Epidermal melanocyte (primary cell): ENCODE measurements at regions not wholly inside any gene's neighbourhood (a gene's known extent, or its start where the extent isn't known, plus 50 kb on each side); places are given as distances from the start of the nearest gene placed in this dataset.
"Not testable (repeated sequence)": the region's sequence is repeated elsewhere in the genome, so short reads cannot be mapped to it uniquely, and the experiment has no call there.

Experiments used
- DNase-seq: peaks from one replicate; pipeline ENCODE4 v3.0.0; 2011; ENCODE audit warnings: low spot score; ENCODE audit not compliant: insufficient read length

DNA sequence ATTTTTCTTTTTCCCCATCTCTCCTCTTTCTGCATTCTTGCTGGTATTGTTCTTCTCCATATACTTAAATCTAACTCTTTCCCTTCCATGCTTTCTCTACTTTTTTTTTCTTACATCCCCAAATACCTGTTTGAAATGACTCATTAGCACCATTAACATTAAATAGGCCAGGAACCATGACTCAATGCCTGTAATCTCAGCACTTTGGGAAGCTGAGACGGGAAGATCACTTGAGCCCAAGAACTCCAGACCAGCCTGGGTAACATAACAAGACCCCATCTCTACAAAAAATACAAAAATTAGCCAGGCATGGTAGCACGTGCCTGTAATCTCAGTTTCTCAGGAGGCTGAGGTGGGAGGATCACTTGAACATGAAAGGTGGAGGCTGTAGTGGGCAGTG, 1026.8 kb downstream of the GATA3 start:
- no peak for DNase-seq

DNA sequence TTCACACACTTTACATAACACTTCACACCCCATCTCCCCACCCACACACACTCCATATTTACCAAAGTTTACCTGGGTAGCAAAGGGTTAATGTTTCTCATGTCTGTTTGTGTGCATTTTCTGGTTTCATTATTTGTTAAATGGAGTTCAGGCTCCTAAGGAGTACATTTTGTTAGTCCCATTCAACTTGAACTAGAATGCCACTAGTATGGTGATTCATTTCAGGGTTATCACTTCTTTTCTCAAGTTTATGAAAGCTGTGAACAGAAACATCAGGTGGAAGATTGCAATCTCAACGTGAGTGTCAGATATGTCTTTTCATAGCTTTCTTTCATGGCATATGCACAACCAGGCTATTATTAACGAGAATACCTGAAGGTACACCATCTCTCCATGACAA, 1027.5 kb downstream of the GATA3 start:
- DNase-seq = no peak

- no peak for DNase-seq
Measured at GRCh38 chr10:9091530-9092093, 1037.1 kb downstream of the GATA3 start.

GRCh38 chr10:9096288-9096687, 1041.8 kb downstream of the GATA3 start:
- DNase-seq = no peak

DNA sequence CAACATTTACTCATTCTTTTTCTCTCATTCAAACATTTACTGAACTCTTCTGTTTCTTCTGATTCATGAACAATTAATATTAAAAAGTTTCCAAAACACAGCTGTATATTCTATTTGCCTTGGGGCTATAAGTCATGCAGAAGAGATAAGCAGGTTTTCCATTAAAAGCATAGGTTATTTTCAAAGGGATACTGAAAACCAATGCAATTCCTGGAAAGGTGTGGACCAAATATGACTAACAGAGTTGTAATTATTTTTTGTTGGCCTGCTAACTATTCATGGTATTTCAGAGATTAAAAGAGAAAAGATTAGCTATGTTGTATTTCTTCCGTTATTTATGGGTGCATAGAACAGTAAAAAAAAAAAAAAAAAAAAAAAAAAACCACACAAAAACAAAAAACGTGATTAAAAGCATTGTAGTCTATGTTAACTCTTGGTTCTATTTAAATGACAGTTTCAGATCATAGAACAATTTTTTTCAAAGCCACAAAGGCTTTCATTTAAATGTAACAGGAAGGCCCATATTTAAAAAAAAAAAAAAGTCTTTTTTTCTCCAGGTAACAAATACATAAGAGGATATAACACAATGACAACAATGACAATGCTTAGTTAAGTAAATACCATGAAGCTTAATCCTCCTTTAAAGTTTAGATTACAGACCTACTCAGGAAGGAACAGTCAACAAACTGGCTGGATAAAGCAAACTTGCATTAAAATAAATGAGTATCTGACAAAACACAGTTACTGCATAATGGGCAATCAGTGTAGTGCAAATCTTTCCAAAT, 1042.9 kb downstream of the GATA3 start:
- DNase-seq = no peak

GRCh38 chr10:9097991-9098306, 1043.5 kb downstream of the GATA3 start:
- DNase-seq = no peak

- no peak for DNase-seq
Measured at GRCh38 chr10:9102026-9102425, 1047.5 kb downstream of the GATA3 start.

- no peak for DNase-seq
Measured at GRCh38 chr10:9103301-9103700, 1048.8 kb downstream of the GATA3 start.

DNA sequence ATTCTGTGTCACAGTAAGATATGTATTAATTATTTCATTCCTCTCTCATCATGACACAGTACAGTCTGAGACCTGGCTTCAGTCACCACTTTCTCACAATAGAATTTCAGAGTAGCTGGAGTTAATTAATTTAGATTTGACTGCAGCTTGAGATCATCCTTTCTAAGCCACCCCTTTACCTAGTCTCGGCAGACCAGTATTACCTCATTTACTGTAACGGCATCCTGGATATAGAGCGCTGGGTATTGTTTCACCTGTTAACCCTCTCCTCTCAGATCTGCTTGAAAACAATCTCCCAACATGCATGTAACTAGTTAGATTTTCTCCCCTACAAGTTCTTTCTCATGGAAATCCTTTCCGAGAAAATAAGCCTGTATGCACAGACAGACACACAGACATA, 1057.5 kb downstream of the GATA3 start:
- DNase-seq = no peak

GRCh38 chr10:9126728-9127127, 1072.2 kb downstream of the GATA3 start:
- DNase-seq = no peak

DNA sequence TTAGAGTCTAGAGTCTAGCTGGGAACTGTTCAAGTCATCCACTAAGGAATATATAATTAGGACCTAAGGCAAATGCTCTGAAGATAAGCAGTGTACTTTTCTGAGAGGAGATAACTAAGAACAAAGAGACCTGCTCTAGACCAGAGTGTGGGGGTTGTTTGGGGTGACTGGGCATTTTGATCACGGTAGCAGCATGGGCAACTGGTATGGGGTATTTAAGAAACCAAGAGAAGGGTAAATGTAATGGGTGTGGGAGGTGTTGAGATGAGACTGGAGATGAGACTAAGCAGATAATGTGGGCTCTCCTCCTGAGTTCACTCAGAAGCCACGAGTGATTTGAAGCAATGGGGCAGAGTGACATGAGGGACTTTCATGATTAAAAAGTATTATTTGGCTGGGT, 1082.9 kb downstream of the GATA3 start:
- no peak for DNase-seq

DNA sequence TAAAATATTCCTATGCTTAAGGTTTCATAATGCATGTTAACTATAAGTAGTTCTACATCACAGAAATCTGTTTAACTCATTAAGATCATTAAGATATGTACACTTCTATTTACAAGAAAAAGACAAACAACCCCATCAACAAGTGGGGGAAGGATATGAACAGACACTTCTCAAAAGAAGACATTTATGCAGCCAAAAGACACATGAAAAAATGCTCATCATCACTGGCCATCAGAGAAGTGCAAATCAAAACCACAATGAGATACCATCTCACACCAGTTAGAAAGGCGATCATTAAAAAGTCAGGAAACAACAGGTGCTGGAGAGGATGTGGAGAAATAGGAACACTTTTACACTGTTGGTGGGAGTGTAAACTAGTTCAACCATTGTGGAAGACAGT, 1084.3 kb downstream of the GATA3 start:
- not testable (repeated sequence) for DNase-seq

DNA sequence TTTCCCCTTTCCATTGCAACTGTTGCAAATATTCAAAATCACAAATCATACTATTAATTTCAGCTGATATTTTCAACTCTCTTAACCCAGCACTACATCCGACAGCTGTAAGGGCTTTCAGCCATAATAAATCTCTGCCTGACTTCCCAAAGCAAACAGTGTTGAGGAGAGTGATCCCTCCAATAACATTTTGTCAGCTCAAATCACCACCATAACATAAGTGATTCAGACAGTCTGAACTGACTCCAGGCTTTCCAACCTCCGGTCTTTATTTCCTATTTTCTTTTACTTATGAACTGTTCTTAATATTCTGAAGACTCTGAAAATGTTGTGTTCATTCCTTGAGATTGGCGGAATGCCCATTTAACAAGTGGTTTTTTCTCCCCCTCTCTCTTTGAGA, 1085.9 kb downstream of the GATA3 start:
- no peak for DNase-seq

DNA sequence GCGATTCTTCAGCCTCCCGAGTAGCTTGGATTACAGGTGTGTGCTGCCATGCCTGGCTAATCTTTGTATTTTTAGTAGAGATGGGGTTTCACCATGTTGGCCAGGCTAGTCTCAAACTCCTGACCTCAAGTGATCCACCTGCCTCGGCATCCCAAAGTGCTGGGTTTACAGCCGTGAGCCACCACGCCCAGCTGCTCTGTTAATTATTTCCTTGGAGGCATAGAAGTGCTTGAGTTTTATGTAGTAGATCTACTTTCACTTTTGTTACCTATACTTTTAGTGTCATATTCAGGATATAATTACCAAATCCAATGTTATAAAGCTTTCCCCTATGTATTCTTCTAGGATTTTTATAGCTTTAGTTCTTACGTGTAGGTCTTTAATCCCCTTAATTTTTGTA, 1093.0 kb downstream of the GATA3 start:
- no peak for DNase-seq

DNA sequence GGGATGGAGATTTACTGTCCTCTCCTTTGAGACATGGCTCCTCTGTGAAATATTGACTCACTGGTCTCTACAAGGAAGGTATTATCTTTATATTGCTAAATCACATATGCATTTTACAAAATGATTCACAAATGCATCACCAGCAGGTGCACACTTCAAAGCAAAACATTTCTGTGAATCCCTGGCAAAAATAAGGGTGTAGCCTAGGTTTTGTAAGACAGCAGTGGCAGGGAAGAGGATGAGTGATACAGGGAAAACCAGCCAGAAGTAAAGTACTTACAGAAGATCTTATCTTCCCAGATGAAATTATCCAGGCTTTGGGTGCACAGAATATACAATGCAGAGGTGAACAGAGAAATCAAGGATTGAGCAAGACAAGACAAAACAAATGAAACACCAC, 1094.6 kb downstream of the GATA3 start:
- DNase-seq = no peak

DNA sequence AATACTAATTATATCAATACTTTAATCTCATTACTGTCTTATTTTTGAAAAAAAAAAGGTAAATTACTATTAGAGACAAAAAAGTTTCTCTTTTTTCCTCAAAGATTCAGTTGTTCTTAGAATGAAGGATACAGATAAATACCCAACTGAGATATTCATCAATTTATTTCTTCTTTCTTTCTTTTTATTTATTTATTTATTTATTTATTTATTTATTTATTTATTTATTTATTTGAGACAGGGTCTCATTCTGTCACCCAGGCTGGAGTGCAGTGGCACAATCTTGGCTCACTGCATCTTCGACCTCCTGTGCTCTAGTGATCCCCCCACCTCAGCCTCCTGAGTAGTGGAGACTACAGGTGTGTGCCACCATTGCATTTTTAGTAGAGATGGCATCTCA, 1098.6 kb downstream of the GATA3 start:
- DNase-seq = not testable (repeated sequence)

GRCh38 chr10:9157656-9158055, 1103.2 kb downstream of the GATA3 start:
- DNase-seq = no peak

- DNase-seq = no peak
Measured at GRCh38 chr10:9158675-9159074, 1104.2 kb downstream of the GATA3 start.

- no peak for DNase-seq
Measured at GRCh38 chr10:9160275-9160674, 1105.8 kb downstream of the GATA3 start.

DNA sequence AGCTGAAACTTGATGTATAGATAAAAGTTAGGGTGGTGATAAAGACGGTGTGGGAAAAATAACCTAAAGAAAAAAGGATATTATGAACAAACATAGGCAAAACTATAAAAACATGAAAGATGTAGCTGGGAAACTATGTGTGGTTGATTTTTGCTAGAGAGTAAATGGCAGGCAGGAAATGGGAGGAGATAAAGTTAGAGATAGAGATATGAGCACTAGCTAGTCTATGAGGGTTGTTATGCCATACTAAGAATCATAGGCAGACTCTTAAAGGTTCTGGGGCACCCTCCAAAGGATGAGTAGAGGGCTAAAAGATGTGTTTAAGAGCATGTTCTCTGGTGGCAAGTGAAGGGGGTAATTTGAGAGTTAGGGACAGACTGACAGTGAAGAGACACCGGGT, 1109.2 kb downstream of the GATA3 start:
- DNase-seq = no peak

DNA sequence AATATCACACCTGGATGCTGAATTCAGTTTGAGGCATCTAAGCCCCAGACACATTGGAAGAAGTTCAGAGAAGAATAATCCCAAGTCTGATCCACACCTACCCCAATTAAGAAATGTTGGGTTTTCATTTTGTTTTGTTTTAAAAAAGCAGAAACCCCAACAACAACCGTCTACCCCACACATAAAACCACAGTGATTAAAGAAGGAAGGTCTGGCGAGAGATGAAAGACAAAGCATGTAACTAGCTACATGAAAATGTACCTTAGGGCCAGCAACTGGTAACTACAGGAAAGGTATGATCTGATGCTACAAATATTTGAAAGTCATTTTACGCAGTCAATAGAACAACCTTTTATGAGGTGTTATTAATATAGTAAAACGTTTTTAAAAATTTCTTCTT, 1112.3 kb downstream of the GATA3 start:
- no peak for DNase-seq

GRCh38 chr10:9172276-9172675, 1117.8 kb downstream of the GATA3 start:
- DNase-seq = no peak

DNA sequence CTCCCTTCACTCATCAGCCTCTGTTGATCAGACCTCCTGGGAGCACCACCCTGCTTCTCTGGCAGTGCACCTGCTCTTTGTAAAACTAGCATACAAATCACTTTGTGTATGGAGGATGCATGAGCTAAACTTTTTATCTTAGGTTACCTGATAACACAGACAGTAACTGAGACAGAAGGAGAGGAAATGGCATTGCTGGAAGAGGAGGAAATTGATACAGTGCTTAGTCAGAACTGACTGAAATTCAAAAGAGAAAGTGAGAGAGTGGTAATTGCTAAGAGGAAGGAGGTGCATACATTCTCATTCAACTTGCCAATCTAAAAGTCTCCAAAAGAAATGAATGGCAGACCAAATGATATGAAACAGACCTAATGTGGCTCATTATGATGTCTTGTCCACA, 1120.7 kb downstream of the GATA3 start:
- DNase-seq = no peak
